ENCODE measurements at regions not wholly inside any gene's neighbourhood (a gene's known extent, or its start where the extent isn't known, plus 50 kb on each side); places are given as distances from the start of the nearest gene placed in this dataset.

DNA sequence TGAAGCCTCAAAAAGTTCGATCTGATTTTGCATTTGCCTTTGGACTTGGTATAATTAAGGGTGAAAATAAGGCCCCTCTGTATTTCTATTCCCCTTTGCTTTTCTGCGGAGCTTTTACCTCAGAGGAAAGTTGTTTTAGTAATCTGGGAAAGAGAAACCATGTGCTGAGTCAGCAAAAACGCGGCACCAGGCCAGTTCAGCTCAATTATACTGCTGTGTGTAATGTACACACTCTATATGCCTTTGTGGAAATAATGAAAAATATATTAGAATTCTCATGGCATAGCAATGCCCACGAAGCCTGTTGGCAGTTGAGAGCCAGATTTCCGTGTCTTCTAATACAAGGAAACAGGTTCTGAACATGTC, 161.9 kb upstream of the SIX2 start:
- Histone ChIP-seq H3K27ac (no peak overlapping the region), H3K9me3 (no peaks in the 10 kb centered on the region), H3K27me3 (peaks cover 40 to 85% (median 65%) of the 10 kb centered on the region in 9 donors), H3K4me3 (no peak overlapping the region), H3K36me3 (no peaks in the 10 kb centered on the region), H3K4me1 (peaks cover 0 to 25% (median 10%) of the 10 kb centered on the region in 12 donors)
- ATAC-seq (no peak), DNase-seq (no peak)
- TF ChIP-seq, protein P1, sequence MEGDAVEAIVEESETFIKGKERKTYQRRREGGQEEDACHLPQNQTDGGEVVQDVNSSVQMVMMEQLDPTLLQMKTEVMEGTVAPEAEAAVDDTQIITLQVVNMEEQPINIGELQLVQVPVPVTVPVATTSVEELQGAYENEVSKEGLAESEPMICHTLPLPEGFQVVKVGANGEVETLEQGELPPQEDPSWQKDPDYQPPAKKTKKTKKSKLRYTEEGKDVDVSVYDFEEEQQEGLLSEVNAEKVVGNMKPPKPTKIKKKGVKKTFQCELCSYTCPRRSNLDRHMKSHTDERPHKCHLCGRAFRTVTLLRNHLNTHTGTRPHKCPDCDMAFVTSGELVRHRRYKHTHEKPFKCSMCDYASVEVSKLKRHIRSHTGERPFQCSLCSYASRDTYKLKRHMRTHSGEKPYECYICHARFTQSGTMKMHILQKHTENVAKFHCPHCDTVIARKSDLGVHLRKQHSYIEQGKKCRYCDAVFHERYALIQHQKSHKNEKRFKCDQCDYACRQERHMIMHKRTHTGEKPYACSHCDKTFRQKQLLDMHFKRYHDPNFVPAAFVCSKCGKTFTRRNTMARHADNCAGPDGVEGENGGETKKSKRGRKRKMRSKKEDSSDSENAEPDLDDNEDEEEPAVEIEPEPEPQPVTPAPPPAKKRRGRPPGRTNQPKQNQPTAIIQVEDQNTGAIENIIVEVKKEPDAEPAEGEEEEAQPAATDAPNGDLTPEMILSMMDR (IDR thresholded peaks at IDR 0.05): no peak
- no peak for TF ChIP-seq POLR2A (IDR thresholded peaks at IDR 0.05)
- WGBS, 4 donors: 33 to 45% (median 40%) methylated on average over 6 of the region's 6 CpGs
- intact Hi-C loops (cut with DNase I): no loop called here

GRCh38 chr2:45170191-45171135, 161.2 kb upstream of the SIX2 start:
- no peak for DNase-seq
- no peaks in the 10 kb centered on the region for H3K9me3 ChIP-seq
- peaks cover 0 to 25% (median 10%) of the 10 kb centered on the region in 12 donors for H3K4me1 ChIP-seq
- peak in 1 of 4 donors; percentile 18 for ATAC-seq
- H3K4me3 ChIP-seq: peak overlapping the region in 11 of 12 donors; percentile 24 to 59 (median 42)
- TF ChIP-seq POLR2A (IDR thresholded peaks at IDR 0.05): no peak
- TF ChIP-seq, protein P1 (IDR thresholded peaks at IDR 0.05): no peak
- peak overlapping the region in 1 of 12 donors; percentile 52 for H3K27ac ChIP-seq
- intact Hi-C loops (cut with DNase I): no loop called here
- H3K36me3 ChIP-seq: no peaks in the 10 kb centered on the region
- peaks cover 43 to 91% (median 70%) of the 10 kb centered on the region in 9 donors for H3K27me3 ChIP-seq
- 17 to 31% (median 18%) methylated on average over 42 to 56 of the region's 56 CpGs for WGBS, 4 donors

- Histone ChIP-seq H3K36me3 (no peaks in the 10 kb centered on the region), H3K4me1 (peaks cover 0 to 25% (median 10%) of the 10 kb centered on the region in 12 donors), H3K9me3 (no peaks in the 10 kb centered on the region), H3K27ac (peak overlapping the region in 2 of 12 donors; percentile 11 to 52), H3K27me3 (peaks cover 43 to 97% (median 79%) of the 10 kb centered on the region in 9 donors), H3K4me3 (peak overlapping the region; percentile 24 to 59 (median 42))
- DNase-seq (peak in 1 of 5 donors; percentile 22), ATAC-seq (peak in 3 of 4 donors; percentile 36 to 60 (median 54))
- WGBS, 4 donors: 0 to 1% (median 1%) methylated on average over 10 to 95 of the region's 95 CpGs
- intact Hi-C loops (cut with DNase I): no loop called here
- TF ChIP-seq, protein P1 (IDR thresholded peaks at IDR 0.05): no peak
- no peak for TF ChIP-seq POLR2A (IDR thresholded peaks at IDR 0.05)
These were observed 160.3 kb upstream of the SIX2 start for GRCh38 chr2:45169339-45170190.

All from heart left ventricle (tissue), 16 donors.